Activated CD4-positive, alpha-beta T cell treated with anti-CD3 and anti-CD28 coated beads for 4 hours (primary cell): ENCODE measurements at regions not wholly inside any gene's neighbourhood (a gene's known extent, or its start where the extent isn't known, plus 50 kb on each side); places are given as distances from the start of the nearest gene placed in this dataset.

Experiments
- DNase-seq, 2 donors: peaks; one replicate each; pipeline ENCODE4 v3.0.0-alpha.2; 2020

- DNase-seq: no peak
These were observed 57.1 kb upstream of the ATG10 start for GRCh38 chr5:81914696-81915095.

DNA sequence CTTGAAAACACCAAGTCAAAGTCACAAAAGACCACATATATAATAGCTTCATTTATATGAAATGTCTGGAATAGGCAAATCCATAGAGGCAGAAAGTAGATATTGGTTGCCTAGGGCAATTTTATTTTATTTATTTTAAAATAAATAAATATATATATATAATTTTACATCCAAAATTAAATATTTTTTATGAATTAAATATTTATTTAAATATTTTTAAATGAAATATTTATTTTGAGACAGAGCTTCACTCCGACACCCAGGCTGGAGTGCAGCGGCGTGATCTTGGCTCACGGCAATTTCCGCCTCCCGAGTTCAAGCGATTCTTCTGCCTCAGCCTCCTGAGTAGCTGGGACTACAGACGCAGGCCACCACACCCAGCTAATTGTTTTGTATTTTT lies 58.9 kb upstream of the ATG10 start:
- DNase-seq: no peak

DNA sequence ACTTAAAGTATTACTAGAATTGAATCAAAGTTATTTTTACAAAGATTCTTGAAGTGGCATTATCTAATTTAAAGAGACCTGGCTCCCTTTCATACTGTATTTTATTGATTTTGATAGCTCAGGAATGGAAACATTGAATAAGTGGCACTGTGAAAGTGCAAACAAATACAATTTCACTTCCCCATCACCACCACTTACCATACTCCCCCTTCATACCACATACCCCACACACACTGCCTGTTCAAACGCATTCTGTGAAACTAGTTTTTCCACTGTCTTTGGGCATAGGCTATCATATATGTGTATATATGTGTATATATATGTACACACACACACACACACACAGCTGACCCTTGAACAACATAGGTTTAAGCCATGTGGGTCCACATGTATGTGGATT lies 62.1 kb upstream of the ATG10 start:
- no peak for DNase-seq

DNA sequence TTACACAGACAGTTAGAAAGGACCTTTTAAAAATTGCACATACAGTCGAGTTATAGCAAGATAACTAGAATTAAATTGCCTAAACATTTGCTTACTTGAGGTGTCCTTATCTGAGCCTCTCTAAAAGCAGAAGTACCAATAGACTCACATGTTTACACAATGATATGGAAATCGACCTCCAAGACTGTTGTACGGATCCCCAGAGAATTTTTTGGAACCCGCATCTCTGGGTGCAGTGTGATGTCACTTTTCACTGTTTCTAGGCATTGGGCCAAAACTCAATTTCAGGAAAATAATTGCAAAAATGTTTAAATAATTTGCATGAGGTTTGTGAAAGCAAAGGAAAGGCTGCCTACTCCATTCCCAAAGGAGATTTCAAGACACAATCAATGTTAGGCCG lies 63.1 kb upstream of the ATG10 start:
- no peak for DNase-seq

DNA sequence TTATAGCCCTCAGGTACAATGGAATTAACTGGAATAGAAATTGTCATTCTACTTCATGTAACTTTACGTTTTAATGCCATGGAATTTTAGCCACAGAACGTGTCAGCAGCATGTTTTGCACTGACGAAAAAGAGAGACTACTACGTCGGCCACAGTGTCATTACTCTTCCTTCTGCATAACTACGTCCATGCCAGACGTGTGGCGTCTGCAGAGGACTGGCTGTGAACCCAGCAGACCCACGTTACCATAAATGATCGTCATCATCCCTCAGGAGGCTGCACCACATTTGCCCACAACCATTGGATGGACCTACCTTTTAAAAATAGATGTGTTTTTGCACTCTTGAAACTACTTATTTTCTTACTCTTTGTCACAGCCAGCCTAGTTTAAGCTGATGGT lies 63.8 kb upstream of the ATG10 start:
- DNase-seq: no peak

- no peak for DNase-seq
These were observed 64.7 kb upstream of the ATG10 start for GRCh38 chr5:81907012-81907635.

- no peak for DNase-seq
These were observed 65.7 kb upstream of the ATG10 start for GRCh38 chr5:81906086-81906485.

DNA sequence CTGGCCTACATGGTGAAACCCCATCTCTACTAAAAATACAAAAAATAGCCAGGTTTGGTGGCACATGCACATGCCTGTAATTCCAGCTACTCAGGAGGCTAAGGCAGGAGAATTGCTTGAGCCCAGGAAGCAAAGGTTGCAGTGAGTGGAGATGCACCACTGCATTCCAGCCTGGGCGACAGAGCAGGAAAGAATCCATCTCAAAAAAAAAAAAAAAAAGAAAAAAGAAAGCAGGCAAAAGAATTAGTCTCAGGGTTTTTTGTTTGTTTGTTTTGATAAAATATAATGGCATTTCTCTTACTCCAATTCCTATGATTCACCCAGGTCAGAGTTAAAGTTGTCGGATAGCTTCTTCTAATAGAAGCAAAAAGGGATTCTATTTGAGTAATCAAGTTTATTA lies 67.0 kb upstream of the ATG10 start:
- no peak for DNase-seq

DNA sequence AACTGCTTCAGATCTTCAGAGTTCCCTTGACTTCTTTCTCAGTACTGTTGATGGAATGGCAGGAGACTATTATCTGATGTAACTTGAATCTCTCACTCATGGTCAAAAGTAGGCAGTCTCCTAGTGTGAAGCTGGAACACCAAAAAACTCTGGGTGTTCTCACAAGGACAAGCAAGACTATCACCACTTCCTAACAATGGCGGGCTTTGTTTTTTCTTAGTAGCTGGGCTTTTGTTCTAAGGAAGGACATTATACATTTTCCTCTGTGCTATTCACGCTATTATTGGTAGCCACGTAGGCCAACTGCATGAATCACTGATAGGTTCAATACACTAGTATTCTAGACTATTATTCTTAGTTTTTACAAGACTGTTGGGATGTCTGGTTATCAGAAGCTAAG lies 67.7 kb upstream of the ATG10 start:
- DNase-seq: no peak

DNA sequence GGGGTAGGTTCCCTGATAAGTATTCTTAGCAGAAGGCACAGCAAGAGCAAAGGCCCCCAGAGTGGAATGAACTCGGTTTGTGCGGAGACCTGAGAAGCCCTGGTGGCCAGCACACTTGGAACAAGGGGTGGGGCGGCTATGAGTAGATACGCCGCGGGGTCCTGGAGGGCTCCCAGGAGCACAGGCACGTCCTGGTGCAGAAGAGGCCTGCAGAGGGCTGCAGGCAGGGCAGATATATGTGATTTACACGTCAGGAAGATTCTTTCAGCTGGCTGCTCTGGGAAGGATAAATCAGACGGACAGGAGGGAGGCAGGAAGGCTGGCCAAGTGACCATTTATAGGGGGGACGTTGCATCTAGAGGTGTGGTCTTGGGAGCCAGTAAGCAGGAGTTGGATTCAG lies 70.2 kb upstream of the ATG10 start:
- DNase-seq: no peak

- no peak for DNase-seq
These were observed 72.7 kb upstream of the ATG10 start for GRCh38 chr5:81899123-81899522.

- DNase-seq: no peak
These were observed 73.4 kb upstream of the ATG10 start for GRCh38 chr5:81898403-81898802.

DNA sequence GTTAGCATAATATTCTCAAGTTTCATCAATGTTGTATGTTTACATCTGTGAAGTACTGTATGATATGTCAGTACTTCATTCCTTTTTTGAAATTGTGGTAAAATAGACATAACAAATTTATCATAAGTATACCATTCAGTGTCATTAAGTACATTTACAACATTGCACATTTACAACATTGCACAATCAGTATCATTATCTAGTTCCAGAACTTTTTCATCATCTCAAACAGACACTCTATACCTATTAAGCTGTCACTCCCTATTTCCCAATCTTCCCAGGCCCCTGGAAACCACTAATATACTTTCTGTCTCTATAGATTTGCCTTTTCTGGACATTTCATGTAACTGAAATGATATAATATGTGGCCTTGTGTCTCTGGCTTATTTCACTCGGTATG lies 75.1 kb upstream of the ATG10 start:
- no peak for DNase-seq

- DNase-seq: no peak
These were observed 76.5 kb upstream of the ATG10 start for GRCh38 chr5:81895307-81895706.

GRCh38 chr5:81893961-81894360 lies 77.9 kb upstream of the ATG10 start:
- no peak for DNase-seq

GRCh38 chr5:81884871-81885270 lies 87.0 kb upstream of the ATG10 start:
- DNase-seq: no peak

DNA sequence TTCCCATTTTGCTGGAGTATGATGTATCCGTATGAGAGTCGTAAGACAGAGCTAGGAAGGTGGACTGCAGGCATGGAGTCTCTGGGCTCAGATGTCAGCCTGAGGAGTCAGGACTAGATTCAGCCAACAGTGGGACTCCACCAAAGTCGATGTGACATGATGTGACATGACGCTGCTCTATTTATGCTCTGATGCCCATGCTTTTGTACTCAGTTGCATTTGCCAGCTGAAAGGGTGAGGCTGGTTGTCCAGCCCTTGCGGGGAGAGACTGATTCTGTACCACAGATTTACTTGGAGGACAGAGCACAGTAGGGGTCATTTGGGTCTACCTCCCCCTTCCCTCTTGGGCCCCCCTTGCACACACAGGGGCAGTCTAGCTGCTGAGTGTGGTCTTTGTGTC lies 88.5 kb upstream of the ATG10 start:
- no peak for DNase-seq

GRCh38 chr5:81881595-81881994 lies 90.2 kb upstream of the ATG10 start:
- no peak for DNase-seq

- DNase-seq: no peak
These were observed 91.9 kb upstream of the ATG10 start for GRCh38 chr5:81879936-81880335.

- no peak for DNase-seq
These were observed 93.5 kb upstream of the ATG10 start for GRCh38 chr5:81878333-81878732.

DNA sequence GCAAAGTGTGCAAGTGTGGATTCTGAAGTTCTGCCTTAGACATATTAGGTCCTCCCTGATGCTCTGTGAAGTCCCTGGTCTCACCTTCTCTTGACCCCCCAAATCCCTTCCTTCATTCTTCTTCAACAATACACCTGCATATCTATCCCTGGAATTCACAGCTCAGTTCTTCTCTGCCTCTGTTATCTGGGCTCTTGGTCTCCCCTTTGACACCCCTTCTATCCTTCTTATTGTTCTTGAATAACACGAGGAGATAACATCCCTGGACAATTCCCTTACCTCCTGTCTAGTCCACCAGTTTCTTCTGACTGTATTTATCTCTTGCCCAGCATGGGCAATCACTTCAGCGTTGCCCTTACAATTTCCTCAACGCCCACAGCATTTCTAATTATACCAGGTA lies 104.8 kb upstream of the ATG10 start:
- no peak for DNase-seq

- no peak for DNase-seq
These were observed 109.9 kb upstream of the SSBP2 start for GRCh38 chr5:81860778-81861177.

DNA sequence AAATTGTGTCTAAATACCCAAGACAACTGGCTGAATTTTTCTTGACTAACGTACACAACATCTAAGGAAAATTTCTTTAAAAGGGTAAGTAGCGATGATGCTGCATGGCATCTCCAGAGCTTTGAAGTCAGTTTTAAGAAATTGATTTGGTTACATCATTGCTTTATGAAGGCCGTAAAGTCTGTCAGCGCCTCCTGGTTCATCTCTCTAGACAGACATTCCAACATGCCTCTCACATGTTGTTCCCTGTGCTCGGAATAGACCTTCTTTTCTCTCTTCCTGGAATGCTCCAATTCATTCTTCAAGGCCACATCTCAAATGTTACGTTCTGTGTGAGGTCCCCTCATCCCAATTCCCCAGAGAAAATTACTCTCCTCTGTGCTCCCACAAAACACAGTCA lies 108.7 kb upstream of the SSBP2 start:
- no peak for DNase-seq

DNA sequence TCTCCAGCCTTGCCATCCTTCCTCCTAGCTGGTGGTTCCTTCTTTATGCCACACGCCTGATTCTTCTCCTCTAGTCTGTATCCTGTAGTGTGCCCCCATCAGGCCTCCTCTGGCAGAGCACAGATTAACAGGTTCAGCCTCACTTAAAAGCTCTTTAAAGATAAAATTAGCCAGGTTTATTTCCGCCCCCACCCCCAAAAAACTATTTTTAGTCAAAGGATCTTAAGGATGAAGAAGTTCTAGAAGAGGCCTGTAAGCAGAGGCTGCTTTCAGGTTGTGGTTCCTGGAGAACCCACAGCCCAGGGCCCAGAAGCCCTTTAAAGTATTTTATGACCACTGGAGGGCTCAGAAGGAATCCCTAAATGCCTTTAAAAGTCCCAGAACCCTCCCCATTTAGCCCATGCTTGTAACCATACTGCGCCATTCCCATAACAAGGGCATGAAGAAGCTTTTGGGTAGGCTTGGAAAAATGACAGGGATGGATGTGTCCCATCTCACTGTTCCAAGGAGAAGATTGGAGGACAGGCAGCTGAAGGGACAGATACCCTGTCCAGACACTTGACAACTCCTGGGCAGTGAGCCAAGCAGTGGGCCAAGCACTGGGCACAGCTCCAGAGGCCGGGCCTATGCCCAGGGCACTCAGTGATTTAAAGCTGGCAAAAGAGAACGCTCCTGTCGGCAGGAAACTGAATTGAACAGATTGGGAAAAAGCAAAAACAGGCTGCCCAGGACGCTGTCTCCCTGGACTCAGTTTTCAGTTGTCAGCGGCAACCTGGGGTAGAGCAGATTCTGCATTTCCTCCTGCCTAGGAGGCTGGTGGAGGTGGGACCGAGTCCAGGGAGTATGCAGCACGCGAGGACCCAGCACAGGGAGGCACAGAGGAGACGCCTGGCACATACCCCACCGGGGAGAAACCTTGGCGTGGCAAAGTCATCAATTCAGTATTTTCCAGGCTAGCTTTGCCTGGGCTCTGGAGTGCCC lies 106.3 kb upstream of the SSBP2 start:
- no peak for DNase-seq

- no peak for DNase-seq
These were observed 104.7 kb upstream of the SSBP2 start for GRCh38 chr5:81855591-81855990.
